ENCODE measurements at regions not wholly inside any gene's neighbourhood (a gene's known extent, or its start where the extent isn't known, plus 50 kb on each side); places are given as distances from the start of the nearest gene placed in this dataset.

GRCh38 chr14:30243805-30244204 is 315.2 kb upstream of the G2E3 start:
- no peak for TF ChIP-seq JUNB (IDR thresholded peaks at IDR 0.05; ENCODE audit: unreplicated experiment)
- TF ChIP-seq ZNF114 (CRISPR knock-in tag; IDR thresholded peaks at IDR 0.05): no peak
- no peak for TF ChIP-seq POLR2AphosphoS5 (IDR thresholded peaks at IDR 0.05; ENCODE audit: low read depth)
- no peak for TF ChIP-seq CREB1 (CRISPR knock-in tag; IDR thresholded peaks at IDR 0.05; ENCODE audit: low read depth)
- TF ChIP-seq ZNF462 (CRISPR knock-in tag; IDR thresholded peaks at IDR 0.05): no peak
- TF ChIP-seq NANOG (IDR thresholded peaks at IDR 0.05; ENCODE audit: borderline replicate concordance): no peak
- TF ChIP-seq EZH2phosphoT487 (IDR thresholded peaks at IDR 0.05; ENCODE audit: unreplicated experiment): no peak
- TF ChIP-seq CTCF (conservative IDR thresholded peaks at IDR 0.05; ENCODE audit: low read depth in 2 of 2): no peak
- no peak for TF ChIP-seq REST (IDR thresholded peaks at IDR 0.05; ENCODE audit: unreplicated experiment)
- TF ChIP-seq STAT1 (IDR thresholded peaks at IDR 0.05; ENCODE audit: unreplicated experiment): no peak
- no peak for TF ChIP-seq EZH2 (IDR thresholded peaks at IDR 0.05; ENCODE audit: low read depth, unreplicated experiment)
- TF ChIP-seq ETS1 (IDR thresholded peaks at IDR 0.05): no peak
- no peak for TF ChIP-seq ZNF331 (CRISPR knock-in tag; IDR thresholded peaks at IDR 0.05; ENCODE audit: low read depth)
- H3K4me1 ChIP-seq (ENCODE audit: insufficient read depth): peaks cover 13% of the 10 kb centered on the region
- H2AFZ ChIP-seq: no peak overlapping the region
- DNase-seq (ENCODE audit: low spot score) (no peak), ATAC-seq (no peak)
- H4K20me1 ChIP-seq (replicated peaks; ENCODE audit: insufficient read depth): no peaks in the 10 kb centered on the region
- no peaks in the 10 kb centered on the region for H3F3A ChIP-seq (replicated peaks; ENCODE audit: low read depth)
- Mint-ChIP-seq H3K4me1 (peaks cover 14% of the 10 kb centered on the region), H3K27ac (no peak overlapping the region), H3K27me3 (ENCODE audit: insufficient read depth, low read depth, poor library complexity) (peaks cover 2% of the 10 kb centered on the region), H3K4me3 (no peak overlapping the region), H3K9me3 (no peaks in the 10 kb centered on the region), H3K36me3 (ENCODE audit: low read depth) (no peaks in the 10 kb centered on the region)
- 0 out of 2 replicates have a peak, but pooled peaks cover 3% of the 10 kb centered on the region for H3K9me2 ChIP-seq (ENCODE audit: insufficient read depth)
- no peak overlapping the region for H3K4me3 ChIP-seq
- no peak overlapping the region for H3K4me2 ChIP-seq
- no peaks in the 10 kb centered on the region for H3K79me2 ChIP-seq (replicated peaks; ENCODE audit: insufficient read depth)
- no peaks in the 10 kb centered on the region for H3K27me3 ChIP-seq (ENCODE audit: insufficient read depth)
- H3K36me3 ChIP-seq (ENCODE audit: insufficient read depth): no peaks in the 10 kb centered on the region
- no peak overlapping the region for H3K27ac ChIP-seq (ENCODE audit: low read depth)

Measured in GM23338 (cell line).